ENCODE measurements at regions not wholly inside any gene's neighbourhood (a gene's known extent, or its start where the extent isn't known, plus 50 kb on each side); places are given as distances from the start of the nearest gene placed in this dataset.

DNA sequence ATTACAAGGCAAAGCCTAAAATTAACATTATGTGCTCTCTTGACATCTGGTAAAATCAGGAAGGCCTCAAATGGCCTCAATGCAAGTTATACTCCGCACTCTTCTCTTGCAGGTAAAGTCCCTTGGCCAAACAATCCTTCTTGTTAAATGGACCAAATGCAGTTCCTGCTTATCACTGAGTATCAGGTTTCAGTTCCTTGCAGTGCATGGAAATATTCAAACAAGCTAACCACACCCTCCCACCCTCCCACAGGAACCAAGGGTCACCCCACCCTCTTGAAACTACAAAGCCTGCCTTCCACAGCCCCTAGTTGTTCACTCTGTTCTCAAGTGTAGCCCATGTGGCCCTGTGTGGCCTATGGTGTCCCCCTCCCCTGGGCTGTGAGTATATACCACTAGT, 171.9 kb upstream of the CADPS start:
- Mint-ChIP-seq H3K36me3 (no peaks in the 10 kb centered on the region), H3K9me3 (peaks cover 2 to 8% (median 5%) of the 10 kb centered on the region in 7 donors), H3K27me3 (ENCODE audit: low read depth in 3 of 3) (peaks cover 0 to 3% (median 0%) of the 10 kb centered on the region in 3 donors), H3K27ac (no peak overlapping the region), H3K4me1 (no peaks in the 10 kb centered on the region), H3K4me3 (no peak overlapping the region)
- Histone ChIP-seq H3K79me2 (ENCODE audit: insufficient read depth, low read length) (no peaks in the 10 kb centered on the region), H2AFZ (ENCODE audit: insufficient read depth, low read depth, low read length, poor library complexity, severe bottlenecking) (no peak overlapping the region), H3K36me3 (replicated peaks in 1 of 2; ENCODE audit: control insufficient read depth in 1 of 2, insufficient read depth in 2 of 2, low read length in 2 of 2) (no peaks in the 10 kb centered on the region), H3K4me3 (replicated peaks in 1 of 3; ENCODE audit: low read depth in 2 of 3, low read length in 3 of 3) (no peak overlapping the region), H4K20me1 (ENCODE audit: insufficient read depth, low read length) (no peaks in the 10 kb centered on the region), H3K9me3 (replicated peaks in 1 of 2; ENCODE audit: control insufficient read depth in 1 of 2, insufficient read depth in 1 of 2, low read length in 2 of 2) (no peaks in the 10 kb centered on the region), H3K9ac (ENCODE audit: insufficient read depth, low read length, poor library complexity, severe bottlenecking) (no peak overlapping the region), H3K4me1 (ENCODE audit: control insufficient read depth in 1 of 2, insufficient read depth in 2 of 2, low read length in 2 of 2) (no peaks in the 10 kb centered on the region), H3K4me2 (replicated peaks; ENCODE audit: extremely low read depth, low read length, poor library complexity, severe bottlenecking) (no peak overlapping the region), H3K27ac (ENCODE audit: low read depth in 1 of 2, low read length in 2 of 2) (no peak overlapping the region), H3K27me3 (ENCODE audit: control insufficient read depth in 2 of 2, insufficient read depth in 2 of 2, low read length in 2 of 2) (no peaks in the 10 kb centered on the region)
- intact Hi-C loops (cut with micrococcal nuclease): no loop called here
- TF ChIP-seq, protein P1, sequence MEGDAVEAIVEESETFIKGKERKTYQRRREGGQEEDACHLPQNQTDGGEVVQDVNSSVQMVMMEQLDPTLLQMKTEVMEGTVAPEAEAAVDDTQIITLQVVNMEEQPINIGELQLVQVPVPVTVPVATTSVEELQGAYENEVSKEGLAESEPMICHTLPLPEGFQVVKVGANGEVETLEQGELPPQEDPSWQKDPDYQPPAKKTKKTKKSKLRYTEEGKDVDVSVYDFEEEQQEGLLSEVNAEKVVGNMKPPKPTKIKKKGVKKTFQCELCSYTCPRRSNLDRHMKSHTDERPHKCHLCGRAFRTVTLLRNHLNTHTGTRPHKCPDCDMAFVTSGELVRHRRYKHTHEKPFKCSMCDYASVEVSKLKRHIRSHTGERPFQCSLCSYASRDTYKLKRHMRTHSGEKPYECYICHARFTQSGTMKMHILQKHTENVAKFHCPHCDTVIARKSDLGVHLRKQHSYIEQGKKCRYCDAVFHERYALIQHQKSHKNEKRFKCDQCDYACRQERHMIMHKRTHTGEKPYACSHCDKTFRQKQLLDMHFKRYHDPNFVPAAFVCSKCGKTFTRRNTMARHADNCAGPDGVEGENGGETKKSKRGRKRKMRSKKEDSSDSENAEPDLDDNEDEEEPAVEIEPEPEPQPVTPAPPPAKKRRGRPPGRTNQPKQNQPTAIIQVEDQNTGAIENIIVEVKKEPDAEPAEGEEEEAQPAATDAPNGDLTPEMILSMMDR (IDR thresholded peaks at IDR 0.05): no peak
- WGBS (ENCODE audit: insufficient coverage): 100% methylated on average over 1 of the region's 1 CpG
- DNase-seq: no peak

DNA sequence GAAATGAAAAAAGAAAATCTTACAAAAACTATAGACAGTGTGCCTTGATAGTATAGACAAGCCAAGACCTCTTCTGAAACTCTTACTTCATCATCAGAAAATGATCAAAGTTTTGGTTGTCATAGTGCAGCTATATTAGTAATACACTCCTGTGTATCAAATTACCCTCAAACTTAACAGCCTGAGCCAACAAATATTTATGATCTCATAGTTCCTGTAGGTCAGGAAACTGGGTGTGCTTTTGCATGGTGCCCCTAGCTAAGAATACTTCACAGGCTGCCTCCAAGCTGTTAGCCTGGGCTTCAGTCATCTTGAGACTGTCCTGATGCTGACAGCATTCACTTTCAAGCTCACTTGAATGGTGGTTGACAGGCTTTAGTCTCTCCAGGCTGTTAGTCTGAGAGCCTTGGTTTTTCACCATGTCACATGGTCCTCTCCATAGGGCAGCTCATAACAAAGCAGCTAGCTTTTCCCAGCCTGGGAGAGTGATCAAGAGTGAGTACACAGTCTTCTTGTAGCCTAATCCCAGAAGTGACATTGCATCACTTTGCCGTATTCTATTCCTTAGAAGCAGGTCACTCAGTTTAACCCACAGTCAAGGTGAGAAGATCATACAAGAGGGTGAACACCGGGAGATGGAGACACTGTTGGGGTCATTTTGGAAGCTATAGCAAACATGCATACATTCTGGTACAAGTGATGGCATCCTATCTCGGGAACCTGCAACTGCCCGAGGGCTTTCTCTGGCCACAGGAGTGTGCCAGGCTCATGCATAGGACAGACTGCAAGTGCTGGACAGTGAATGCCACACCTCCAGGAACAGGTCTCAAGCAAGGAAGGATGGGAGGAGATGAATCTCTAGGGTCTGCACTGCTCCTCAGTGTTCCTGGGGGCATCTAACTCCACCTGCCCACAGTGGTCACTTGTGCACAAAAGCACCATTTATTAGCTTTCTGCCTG, 173.4 kb upstream of the CADPS start:
- Histone ChIP-seq H3K4me1 (ENCODE audit: control insufficient read depth in 1 of 2, insufficient read depth in 2 of 2, low read length in 2 of 2) (no peaks in the 10 kb centered on the region), H3K36me3 (replicated peaks in 1 of 2; ENCODE audit: control insufficient read depth in 1 of 2, insufficient read depth in 2 of 2, low read length in 2 of 2) (no peaks in the 10 kb centered on the region), H3K9me3 (replicated peaks in 1 of 2; ENCODE audit: control insufficient read depth in 1 of 2, insufficient read depth in 1 of 2, low read length in 2 of 2) (no peaks in the 10 kb centered on the region), H3K4me2 (replicated peaks; ENCODE audit: extremely low read depth, low read length, poor library complexity, severe bottlenecking) (no peak overlapping the region), H3K79me2 (ENCODE audit: insufficient read depth, low read length) (no peaks in the 10 kb centered on the region), H4K20me1 (ENCODE audit: insufficient read depth, low read length) (no peaks in the 10 kb centered on the region), H3K4me3 (replicated peaks in 1 of 3; ENCODE audit: low read depth in 2 of 3, low read length in 3 of 3) (no peak overlapping the region), H3K27me3 (ENCODE audit: control insufficient read depth in 2 of 2, insufficient read depth in 2 of 2, low read length in 2 of 2) (no peaks in the 10 kb centered on the region), H2AFZ (ENCODE audit: insufficient read depth, low read depth, low read length, poor library complexity, severe bottlenecking) (no peak overlapping the region), H3K9ac (ENCODE audit: insufficient read depth, low read length, poor library complexity, severe bottlenecking) (no peak overlapping the region), H3K27ac (ENCODE audit: low read depth in 1 of 2, low read length in 2 of 2) (no peak overlapping the region)
- Mint-ChIP-seq H3K4me1 (no peaks in the 10 kb centered on the region), H3K27ac (no peak overlapping the region), H3K27me3 (ENCODE audit: low read depth in 3 of 3) (peaks cover 0 to 3% (median 0%) of the 10 kb centered on the region in 3 donors), H3K36me3 (no peaks in the 10 kb centered on the region), H3K4me3 (no peak overlapping the region), H3K9me3 (peaks cover 2 to 8% (median 5%) of the 10 kb centered on the region in 7 donors)
- 83% methylated on average over 3 of the region's 4 CpGs for WGBS (ENCODE audit: insufficient coverage)
- DNase-seq: no peak
- intact Hi-C loops (cut with micrococcal nuclease): no loop called here
- TF ChIP-seq, protein P1 (IDR thresholded peaks at IDR 0.05): no peak

Data from CD14-positive monocyte (primary cell).